Type B pancreatic cell (in vitro differentiated cells): ENCODE measurements at regions not wholly inside any gene's neighbourhood (a gene's known extent, or its start where the extent isn't known, plus 50 kb on each side); places are given as distances from the start of the nearest gene placed in this dataset.

Source experiments
- DNase-seq: peaks from one replicate; pipeline ENCODE4 v3.0.0; 2021; ENCODE audit warnings: mixed read lengths; ENCODE audit not compliant: unreplicated experiment; ENCODE audit errors: extremely low spot score
- H3K27ac Mint-ChIP-seq: 2 replicates; pipeline ENCODE4 v1.8.0; 2021; ENCODE audit warnings: mild to moderate bottlenecking, mixed read lengths
- H3K27me3 Mint-ChIP-seq: 2 replicates; pipeline ENCODE4 v1.8.0; 2021; ENCODE audit warnings: mixed read lengths
- H3K36me3 Mint-ChIP-seq: 2 replicates; pipeline ENCODE4 v1.8.0; 2021; ENCODE audit warnings: mixed read lengths
- H3K4me1 Mint-ChIP-seq: one replicate; pipeline ENCODE4 v1.8.0; 2021; ENCODE audit warnings: mixed read lengths; ENCODE audit not compliant: unreplicated experiment
- H3K4me3 Mint-ChIP-seq: 2 replicates; pipeline ENCODE4 v1.8.0; 2021; ENCODE audit warnings: mild to moderate bottlenecking, mixed read lengths
- H3K9me3 Mint-ChIP-seq: 2 replicates; pipeline ENCODE4 v1.8.0; 2021; ENCODE audit warnings: mixed read lengths
- TF ChIP-seq, protein P1 (sequence below): fragments of 200-600 bp; sonication (generic); conservative IDR thresholded peaks from 2 replicates; pipeline ENCODE4 v1.5.0; 2021; ENCODE audit warnings: antibody characterized with exemption, mild to moderate bottlenecking

DNA sequence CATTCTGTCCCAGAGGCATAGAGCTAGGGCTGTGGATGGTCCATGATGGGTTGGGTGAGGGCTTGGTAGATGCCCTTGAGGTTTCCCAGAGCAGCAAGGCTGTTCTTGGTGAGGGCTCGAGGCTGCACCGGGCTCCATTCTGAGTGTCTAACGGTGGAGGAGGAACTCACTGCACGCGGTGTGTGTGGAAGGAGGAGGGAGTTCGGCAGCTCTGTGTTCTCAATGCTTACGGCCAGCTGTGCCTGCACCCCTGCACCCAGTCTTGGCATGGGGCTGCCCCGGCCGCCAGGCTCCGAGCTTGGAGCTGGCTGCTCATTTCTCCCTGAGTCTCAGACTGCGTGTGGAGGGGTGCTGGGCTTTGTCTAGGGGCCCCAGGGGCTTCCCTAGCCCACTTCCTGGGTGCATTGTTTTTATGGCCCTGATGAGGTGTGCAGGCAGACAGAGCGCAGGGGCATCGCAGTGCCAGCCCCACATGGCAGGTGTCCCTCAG lies 1247.1 kb downstream of the BRD1 start:
- no peaks in the 10 kb centered on the region for H3K9me3 Mint-ChIP-seq
- H3K4me3 Mint-ChIP-seq = peak overlapping the region; percentile 20

GRCh38 chr22:48579928-48580309 lies 1247.8 kb downstream of the BRD1 start:
- no peaks in the 10 kb centered on the region for H3K36me3 Mint-ChIP-seq
- DNase-seq = no peak
- no peak overlapping the region for H3K27ac Mint-ChIP-seq
- peaks cover 12% of the 10 kb centered on the region for H3K4me1 Mint-ChIP-seq
- TF ChIP-seq, protein P1, sequence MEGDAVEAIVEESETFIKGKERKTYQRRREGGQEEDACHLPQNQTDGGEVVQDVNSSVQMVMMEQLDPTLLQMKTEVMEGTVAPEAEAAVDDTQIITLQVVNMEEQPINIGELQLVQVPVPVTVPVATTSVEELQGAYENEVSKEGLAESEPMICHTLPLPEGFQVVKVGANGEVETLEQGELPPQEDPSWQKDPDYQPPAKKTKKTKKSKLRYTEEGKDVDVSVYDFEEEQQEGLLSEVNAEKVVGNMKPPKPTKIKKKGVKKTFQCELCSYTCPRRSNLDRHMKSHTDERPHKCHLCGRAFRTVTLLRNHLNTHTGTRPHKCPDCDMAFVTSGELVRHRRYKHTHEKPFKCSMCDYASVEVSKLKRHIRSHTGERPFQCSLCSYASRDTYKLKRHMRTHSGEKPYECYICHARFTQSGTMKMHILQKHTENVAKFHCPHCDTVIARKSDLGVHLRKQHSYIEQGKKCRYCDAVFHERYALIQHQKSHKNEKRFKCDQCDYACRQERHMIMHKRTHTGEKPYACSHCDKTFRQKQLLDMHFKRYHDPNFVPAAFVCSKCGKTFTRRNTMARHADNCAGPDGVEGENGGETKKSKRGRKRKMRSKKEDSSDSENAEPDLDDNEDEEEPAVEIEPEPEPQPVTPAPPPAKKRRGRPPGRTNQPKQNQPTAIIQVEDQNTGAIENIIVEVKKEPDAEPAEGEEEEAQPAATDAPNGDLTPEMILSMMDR = no peak
- H3K9me3 Mint-ChIP-seq = no peaks in the 10 kb centered on the region
- peak overlapping the region; percentile 20 for H3K4me3 Mint-ChIP-seq
- peaks cover 19% of the 10 kb centered on the region for H3K27me3 Mint-ChIP-seq

More for the DNA sequence above, 1247.1 kb downstream of the BRD1 start:
- peaks cover 12% of the 10 kb centered on the region for H3K4me1 Mint-ChIP-seq
- H3K36me3 Mint-ChIP-seq = no peaks in the 10 kb centered on the region
- H3K27me3 Mint-ChIP-seq = peaks cover 19% of the 10 kb centered on the region
- TF ChIP-seq, protein P1 = no peak
- no peak for DNase-seq
- no peak overlapping the region for H3K27ac Mint-ChIP-seq

- Mint-ChIP-seq H3K27me3 (peaks cover 24% of the 10 kb centered on the region), H3K4me3 (peak overlapping the region; percentile 66), H3K27ac (peak overlapping the region; percentile 52), H3K36me3 (no peaks in the 10 kb centered on the region), H3K9me3 (no peaks in the 10 kb centered on the region), H3K4me1 (peaks cover 12% of the 10 kb centered on the region)
- DNase-seq = no peak
- TF ChIP-seq, protein P1 = no peak
Measured at GRCh38 chr22:48579043-48579927, 1248.4 kb downstream of the BRD1 start.

DNA sequence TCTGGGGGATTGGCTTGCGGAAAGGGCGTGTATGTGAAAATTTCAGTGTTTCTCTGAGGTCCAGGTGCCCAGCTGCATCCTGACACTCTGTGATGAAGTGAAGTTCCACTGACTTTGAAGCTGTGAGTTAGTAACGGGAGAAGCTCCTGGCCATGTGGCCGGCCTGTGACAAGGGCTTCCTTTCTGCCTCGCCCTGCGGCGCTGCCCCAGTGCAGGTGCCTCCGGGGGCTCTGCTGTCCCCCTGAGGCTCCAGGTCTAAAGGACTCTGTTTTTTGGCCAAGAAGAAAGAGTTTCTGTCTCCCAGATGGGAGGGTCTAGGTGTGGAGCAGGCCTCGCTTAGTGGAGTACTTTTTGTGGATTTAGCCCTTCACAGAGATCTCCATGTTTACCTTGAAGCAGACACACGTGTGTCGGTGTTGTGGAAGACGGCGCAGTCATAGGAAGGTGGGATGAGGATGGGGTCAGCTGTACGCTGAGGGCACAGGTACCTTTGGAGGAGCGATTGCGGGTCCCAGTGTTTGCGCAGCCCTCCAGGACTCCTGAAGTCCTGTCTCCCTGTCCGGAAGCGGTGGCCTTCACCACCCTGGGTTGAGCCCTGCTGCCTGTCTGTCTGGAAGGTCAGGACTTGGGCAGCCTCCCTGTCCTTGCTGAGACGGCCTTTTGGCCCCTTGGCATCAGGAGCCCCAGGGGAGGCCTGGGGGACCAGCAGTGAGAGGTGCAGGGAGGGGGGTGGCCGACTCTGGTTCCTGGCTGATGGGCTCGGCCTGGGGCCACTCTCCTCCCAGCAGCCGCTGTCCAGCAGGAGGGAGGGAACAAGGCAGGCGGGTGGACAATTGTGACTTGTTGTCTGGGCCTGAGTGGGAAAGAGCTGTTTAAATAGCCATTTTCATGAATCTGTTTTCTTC lies 1249.3 kb downstream of the BRD1 start:
- no peaks in the 10 kb centered on the region for H3K36me3 Mint-ChIP-seq
- no peak for DNase-seq
- H3K4me1 Mint-ChIP-seq = peaks cover 12% of the 10 kb centered on the region
- no peaks in the 10 kb centered on the region for H3K9me3 Mint-ChIP-seq
- peak overlapping the region; percentile 65 for H3K4me3 Mint-ChIP-seq
- H3K27ac Mint-ChIP-seq = no peak overlapping the region
- TF ChIP-seq, protein P1 = no peak
- peaks cover 30% of the 10 kb centered on the region for H3K27me3 Mint-ChIP-seq

- H3K4me1 Mint-ChIP-seq = peaks cover 12% of the 10 kb centered on the region
- TF ChIP-seq, protein P1 = no peak
- no peaks in the 10 kb centered on the region for H3K36me3 Mint-ChIP-seq
- H3K27me3 Mint-ChIP-seq = peaks cover 32% of the 10 kb centered on the region
- H3K9me3 Mint-ChIP-seq = no peaks in the 10 kb centered on the region
- peak overlapping the region; percentile 65 for H3K4me3 Mint-ChIP-seq
- no peak for DNase-seq
- no peak overlapping the region for H3K27ac Mint-ChIP-seq
Measured at GRCh38 chr22:48577691-48578090, 1250.0 kb downstream of the BRD1 start.
